Suprapubic skin (tissue), 3 donors: ENCODE measurements at regions not wholly inside any gene's neighbourhood (a gene's known extent, or its start where the extent isn't known, plus 50 kb on each side); places are given as distances from the start of the nearest gene placed in this dataset.

Source experiments
- EP300 ChIP-seq: sonication (generic); formaldehyde crosslinking; IDR thresholded peaks from one replicate; pipeline ENCODE4 v1.6.1; 2017; ENCODE audit warnings: antibody characterized with exemption
- POLR2A ChIP-seq, 2 donors: fragments of 450-650 bp; IDR thresholded peaks; one replicate each; pipeline ENCODE4 v1.6.1; 2017; ENCODE audit warnings: antibody characterized with exemption in 2 of 2, mild to moderate bottlenecking in 2 of 2, moderate library complexity in 2 of 2
- TF ChIP-seq, protein P1 (sequence below), 2 donors: fragments of 200-600 bp in 1 of 2; fragments of 450-650 bp in 1 of 2; sonication (generic) in 1 of 2; IDR thresholded peaks; one replicate each; pipeline ENCODE4 v1.5.1; 2016 to 2019; ENCODE audit warnings: antibody characterized with exemption in 2 of 2, mild to moderate bottlenecking in 1 of 2, moderate library complexity in 1 of 2

DNA sequence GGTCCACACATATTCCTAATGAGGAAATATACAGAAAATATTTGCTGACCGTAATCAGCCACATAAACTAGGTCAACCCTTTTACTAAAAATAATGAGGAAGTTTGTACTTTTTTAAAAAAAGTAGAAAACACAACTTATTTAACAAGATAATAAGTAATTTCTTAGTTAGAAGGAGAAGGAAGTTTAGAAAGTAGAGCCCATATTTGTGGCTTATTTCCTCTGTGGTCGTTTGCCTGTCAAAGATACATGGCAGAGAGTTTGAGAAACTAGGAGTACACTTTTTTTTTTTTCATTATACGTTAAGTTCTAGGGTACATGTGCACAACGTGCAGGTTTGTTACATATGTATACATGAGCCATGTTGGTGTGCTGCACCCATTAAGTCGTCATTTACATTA is 1205.2 kb upstream of the MIR17HG start:
- TF ChIP-seq, protein P1, sequence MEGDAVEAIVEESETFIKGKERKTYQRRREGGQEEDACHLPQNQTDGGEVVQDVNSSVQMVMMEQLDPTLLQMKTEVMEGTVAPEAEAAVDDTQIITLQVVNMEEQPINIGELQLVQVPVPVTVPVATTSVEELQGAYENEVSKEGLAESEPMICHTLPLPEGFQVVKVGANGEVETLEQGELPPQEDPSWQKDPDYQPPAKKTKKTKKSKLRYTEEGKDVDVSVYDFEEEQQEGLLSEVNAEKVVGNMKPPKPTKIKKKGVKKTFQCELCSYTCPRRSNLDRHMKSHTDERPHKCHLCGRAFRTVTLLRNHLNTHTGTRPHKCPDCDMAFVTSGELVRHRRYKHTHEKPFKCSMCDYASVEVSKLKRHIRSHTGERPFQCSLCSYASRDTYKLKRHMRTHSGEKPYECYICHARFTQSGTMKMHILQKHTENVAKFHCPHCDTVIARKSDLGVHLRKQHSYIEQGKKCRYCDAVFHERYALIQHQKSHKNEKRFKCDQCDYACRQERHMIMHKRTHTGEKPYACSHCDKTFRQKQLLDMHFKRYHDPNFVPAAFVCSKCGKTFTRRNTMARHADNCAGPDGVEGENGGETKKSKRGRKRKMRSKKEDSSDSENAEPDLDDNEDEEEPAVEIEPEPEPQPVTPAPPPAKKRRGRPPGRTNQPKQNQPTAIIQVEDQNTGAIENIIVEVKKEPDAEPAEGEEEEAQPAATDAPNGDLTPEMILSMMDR (IDR thresholded peaks at IDR 0.05): no peak
- TF ChIP-seq EP300 (no peak), POLR2A (IDR thresholded peaks at IDR 0.05) (no peak)
